GM23338 (cell line): ENCODE measurements at regions not wholly inside any gene's neighbourhood (a gene's known extent, or its start where the extent isn't known, plus 50 kb on each side); places are given as distances from the start of the nearest gene placed in this dataset.

Experiments
- CREB1 ChIP-seq: fragments of 250-450 bp; sonication (Bioruptor Pico); IDR thresholded peaks from 2 replicates; pipeline ENCODE4 v1.5.0; 2020; ENCODE audit warnings: low read depth, mild to moderate bottlenecking, moderate library complexity
- CTCF ChIP-seq, 2 experiments: fragments of 200-600 bp in 1 of 2; sonication (generic) in 1 of 2; conservative IDR thresholded peaks; 2 replicates each; pipeline versions ENCODE4 v1.5.1 to v1.6.1; 2016 to 2017; ENCODE audit warnings: antibody characterized with exemption in 2 of 2, low read depth in 2 of 2, mild to moderate bottlenecking in 2 of 2, moderate library complexity in 1 of 2
- ETS1 ChIP-seq: IDR thresholded peaks from 2 replicates; pipeline ENCODE4 v1.6.1; 2016; ENCODE audit warnings: antibody characterized with exemption
- EZH2 ChIP-seq: fragments of 200-600 bp; sonication (generic); IDR thresholded peaks from one replicate; pipeline ENCODE4 v1.8.0; 2017; ENCODE audit warnings: antibody characterized with exemption, mild to moderate bottlenecking, low read depth; ENCODE audit not compliant: unreplicated experiment
- EZH2phosphoT487 ChIP-seq: fragments of 200-600 bp; sonication (generic); IDR thresholded peaks from one replicate; pipeline ENCODE4 v1.8.1; 2018; ENCODE audit warnings: antibody characterized with exemption; ENCODE audit not compliant: unreplicated experiment
- JUNB ChIP-seq: IDR thresholded peaks from one replicate; pipeline ENCODE4 v1.6.1; 2016; ENCODE audit warnings: antibody characterized with exemption; ENCODE audit not compliant: unreplicated experiment
- POLR2AphosphoS5 ChIP-seq: IDR thresholded peaks from 2 replicates; pipeline ENCODE4 v1.6.1; 2016; ENCODE audit warnings: antibody characterized with exemption, low read depth
- ZNF114 ChIP-seq: fragments of 250-450 bp; sonication (Bioruptor Pico); IDR thresholded peaks from 2 replicates; pipeline ENCODE4 v1.5.0; 2020; ENCODE audit warnings: mild to moderate bottlenecking, moderate library complexity
- ZNF331 ChIP-seq: fragments of 250-450 bp; sonication (Bioruptor Pico); IDR thresholded peaks from 2 replicates; pipeline ENCODE4 v1.5.0; 2020; ENCODE audit warnings: low read depth, mild to moderate bottlenecking, moderate library complexity
- ZNF462 ChIP-seq: fragments of 250-450 bp; sonication (Bioruptor Pico); IDR thresholded peaks from 2 replicates; pipeline ENCODE4 v1.5.0; 2020; ENCODE audit warnings: mild to moderate bottlenecking, moderate library complexity
- TF ChIP-seq, protein P1 (sequence below): IDR thresholded peaks from one replicate; pipeline ENCODE4 v1.6.1; 2018; ENCODE audit warnings: antibody characterized with exemption; ENCODE audit not compliant: unreplicated experiment

- TF ChIP-seq CTCF (conservative IDR thresholded peaks at IDR 0.05; ENCODE audit: low read depth in 2 of 2) = no peak
- no peak for TF ChIP-seq POLR2AphosphoS5
- TF ChIP-seq JUNB = no peak
- TF ChIP-seq ETS1 = no peak
- TF ChIP-seq, protein P1, sequence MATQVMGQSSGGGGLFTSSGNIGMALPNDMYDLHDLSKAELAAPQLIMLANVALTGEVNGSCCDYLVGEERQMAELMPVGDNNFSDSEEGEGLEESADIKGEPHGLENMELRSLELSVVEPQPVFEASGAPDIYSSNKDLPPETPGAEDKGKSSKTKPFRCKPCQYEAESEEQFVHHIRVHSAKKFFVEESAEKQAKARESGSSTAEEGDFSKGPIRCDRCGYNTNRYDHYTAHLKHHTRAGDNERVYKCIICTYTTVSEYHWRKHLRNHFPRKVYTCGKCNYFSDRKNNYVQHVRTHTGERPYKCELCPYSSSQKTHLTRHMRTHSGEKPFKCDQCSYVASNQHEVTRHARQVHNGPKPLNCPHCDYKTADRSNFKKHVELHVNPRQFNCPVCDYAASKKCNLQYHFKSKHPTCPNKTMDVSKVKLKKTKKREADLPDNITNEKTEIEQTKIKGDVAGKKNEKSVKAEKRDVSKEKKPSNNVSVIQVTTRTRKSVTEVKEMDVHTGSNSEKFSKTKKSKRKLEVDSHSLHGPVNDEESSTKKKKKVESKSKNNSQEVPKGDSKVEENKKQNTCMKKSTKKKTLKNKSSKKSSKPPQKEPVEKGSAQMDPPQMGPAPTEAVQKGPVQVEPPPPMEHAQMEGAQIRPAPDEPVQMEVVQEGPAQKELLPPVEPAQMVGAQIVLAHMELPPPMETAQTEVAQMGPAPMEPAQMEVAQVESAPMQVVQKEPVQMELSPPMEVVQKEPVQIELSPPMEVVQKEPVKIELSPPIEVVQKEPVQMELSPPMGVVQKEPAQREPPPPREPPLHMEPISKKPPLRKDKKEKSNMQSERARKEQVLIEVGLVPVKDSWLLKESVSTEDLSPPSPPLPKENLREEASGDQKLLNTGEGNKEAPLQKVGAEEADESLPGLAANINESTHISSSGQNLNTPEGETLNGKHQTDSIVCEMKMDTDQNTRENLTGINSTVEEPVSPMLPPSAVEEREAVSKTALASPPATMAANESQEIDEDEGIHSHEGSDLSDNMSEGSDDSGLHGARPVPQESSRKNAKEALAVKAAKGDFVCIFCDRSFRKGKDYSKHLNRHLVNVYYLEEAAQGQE = no peak
- no peak for TF ChIP-seq ZNF114
- no peak for TF ChIP-seq EZH2
- TF ChIP-seq EZH2phosphoT487 = no peak
- TF ChIP-seq ZNF331 (CRISPR knock-in tag) = no peak
- TF ChIP-seq ZNF462 (CRISPR knock-in tag) = no peak
- TF ChIP-seq CREB1 (CRISPR knock-in tag) = no peak
These were observed 194.0 kb upstream of the CIBAR2 start for GRCh38 chr16:85306071-85306792.
